ENCODE measurements at regions not wholly inside any gene's neighbourhood (a gene's known extent, or its start where the extent isn't known, plus 50 kb on each side); places are given as distances from the start of the nearest gene placed in this dataset.
"Not testable (repeated sequence)": the region's sequence is repeated elsewhere in the genome, so short reads cannot be mapped to it uniquely, and the experiment has no call there.

DNA sequence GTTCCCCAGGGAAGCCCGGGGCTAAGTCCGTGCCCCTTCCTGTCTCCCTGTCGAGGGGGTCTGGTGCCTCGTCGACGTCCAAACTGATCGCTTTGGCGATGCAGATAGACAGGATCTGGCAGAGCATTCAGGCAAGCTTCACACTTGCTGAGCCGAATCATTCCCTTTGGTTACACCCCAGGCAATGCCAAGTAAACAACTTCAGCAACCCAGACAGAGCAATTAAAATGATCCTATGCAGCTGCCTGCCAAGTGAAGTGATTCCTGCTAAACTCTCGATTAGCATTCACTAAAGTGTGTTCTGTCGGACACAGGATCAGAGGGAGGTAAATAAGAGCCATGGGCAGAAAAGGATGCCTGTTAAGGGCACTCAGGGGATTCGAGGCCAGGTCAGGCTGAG is 108.2 kb upstream of the RAB12 start:
- no peak for DNase-seq

DNA sequence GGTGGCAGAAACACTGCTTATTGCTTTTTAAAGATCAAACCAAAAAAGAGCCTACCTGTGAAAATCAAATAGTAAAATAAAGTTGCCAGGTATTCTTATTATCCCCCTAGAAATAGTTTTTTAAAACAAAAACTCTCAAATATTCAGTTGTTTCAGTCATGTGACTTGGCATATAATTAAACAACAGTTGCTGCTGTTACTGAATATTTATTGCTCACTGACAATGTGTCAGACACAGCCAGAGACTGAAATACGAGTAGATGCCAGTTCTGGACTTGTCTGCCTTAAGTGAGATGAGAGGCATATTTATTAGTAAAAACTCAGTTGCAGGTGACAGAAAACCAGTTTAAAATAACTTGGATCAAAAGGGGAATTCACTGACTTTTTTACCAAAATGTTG is 106.0 kb upstream of the RAB12 start:
- DNase-seq: no peak

DNA sequence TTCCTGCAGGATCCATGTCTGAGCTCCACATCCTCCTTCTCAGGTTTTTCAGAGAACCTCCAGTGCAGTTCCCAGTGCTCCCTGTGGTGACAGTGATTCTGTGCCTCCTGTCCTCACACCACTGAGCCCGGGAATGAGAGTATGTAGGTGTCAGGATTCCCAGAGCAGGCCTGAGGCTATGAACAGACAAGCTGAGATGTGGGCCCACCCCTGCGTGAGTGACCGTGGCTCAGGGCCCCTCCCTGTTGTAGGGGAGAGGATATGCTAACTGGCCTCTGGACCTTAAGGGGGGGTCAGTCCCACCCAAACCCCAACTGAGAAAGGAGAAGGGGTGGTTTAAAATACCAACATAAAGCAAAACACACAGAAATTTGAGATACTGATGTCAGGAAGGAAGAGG is 104.8 kb upstream of the RAB12 start:
- DNase-seq: no peak

DNA sequence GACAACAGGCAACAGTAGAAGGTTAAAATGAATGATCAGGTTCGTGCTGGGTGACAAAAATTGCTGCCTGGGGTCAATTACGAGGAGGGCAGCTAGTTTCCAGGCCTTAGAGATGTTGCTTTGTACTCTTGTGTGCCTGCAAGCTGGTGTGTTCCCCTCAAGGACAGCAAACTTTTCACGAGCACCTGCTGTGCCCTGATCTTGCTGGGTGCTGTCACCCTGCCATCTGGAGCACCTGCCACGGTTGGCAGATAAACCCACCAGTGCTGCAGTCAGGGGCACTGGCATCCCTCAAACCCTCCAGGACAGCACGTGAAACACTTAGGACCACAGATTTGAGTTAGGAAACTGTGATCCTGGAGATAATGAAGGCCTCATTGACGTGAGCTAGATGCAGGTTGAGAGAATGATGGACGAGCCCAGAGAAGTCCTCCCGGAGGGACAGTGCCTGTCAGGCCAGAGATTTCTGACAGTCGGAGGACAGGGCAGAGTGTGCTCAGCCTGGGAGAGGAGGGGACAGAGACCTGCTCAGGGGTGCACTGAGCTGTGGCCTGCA is 104.3 kb upstream of the RAB12 start:
- no peak for DNase-seq

DNA sequence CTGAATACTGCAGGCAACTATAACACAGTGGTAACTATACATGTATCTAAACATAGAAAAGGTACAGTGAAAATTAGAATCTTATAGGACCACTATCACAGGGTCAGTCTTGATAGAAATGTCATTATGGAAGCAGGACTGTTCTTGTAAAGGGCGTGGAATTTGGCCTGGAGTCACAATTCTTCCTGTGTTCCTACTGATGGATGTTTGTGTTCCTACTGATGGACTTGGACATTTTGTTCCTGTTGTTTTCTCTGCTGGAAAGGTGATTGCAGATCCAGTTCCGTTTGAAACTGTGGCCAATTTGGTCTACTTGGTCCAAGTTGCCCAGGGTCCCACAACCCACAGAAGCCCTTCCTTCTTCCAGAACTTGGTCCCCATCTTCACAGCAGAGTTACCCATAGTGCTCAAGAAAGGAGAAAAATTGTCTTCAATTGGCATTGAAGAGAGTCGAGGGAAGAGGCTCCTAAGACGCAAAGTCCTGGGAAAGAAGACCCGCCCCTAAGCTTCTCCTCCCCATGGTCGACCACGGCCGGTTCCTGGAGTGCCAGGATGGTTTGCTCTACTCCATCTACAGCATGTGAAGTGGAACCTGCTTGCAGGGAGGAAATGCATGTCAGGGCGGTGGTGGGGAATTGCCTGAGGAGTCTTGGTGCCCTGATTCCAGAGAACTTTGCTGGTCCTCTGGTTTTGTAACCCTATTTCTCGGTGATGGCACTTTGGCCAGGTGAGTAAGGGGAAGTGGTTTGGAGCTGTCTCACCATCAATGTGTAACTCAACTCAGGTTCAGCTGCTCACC is 102.8 kb upstream of the RAB12 start:
- no peak for DNase-seq

DNA sequence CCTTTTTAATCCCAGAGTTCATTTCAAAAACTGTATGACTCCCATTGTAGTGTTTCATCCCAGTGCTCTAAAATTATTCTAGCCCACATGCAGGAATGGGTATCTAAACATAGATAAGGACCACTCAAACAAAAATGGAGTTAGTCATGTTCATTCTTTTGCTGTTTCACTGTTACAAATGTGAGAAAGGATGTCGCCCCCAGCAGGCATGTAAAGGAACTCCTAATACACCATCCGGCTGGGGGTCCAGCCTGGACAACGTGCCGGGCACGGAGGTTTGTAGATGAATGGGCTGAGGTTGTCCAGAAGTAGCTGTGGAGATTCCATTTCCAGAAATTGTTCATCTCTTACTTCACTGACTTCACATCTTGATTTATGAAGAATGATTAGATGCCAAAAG is 101.9 kb upstream of the RAB12 start:
- no peak for DNase-seq

DNA sequence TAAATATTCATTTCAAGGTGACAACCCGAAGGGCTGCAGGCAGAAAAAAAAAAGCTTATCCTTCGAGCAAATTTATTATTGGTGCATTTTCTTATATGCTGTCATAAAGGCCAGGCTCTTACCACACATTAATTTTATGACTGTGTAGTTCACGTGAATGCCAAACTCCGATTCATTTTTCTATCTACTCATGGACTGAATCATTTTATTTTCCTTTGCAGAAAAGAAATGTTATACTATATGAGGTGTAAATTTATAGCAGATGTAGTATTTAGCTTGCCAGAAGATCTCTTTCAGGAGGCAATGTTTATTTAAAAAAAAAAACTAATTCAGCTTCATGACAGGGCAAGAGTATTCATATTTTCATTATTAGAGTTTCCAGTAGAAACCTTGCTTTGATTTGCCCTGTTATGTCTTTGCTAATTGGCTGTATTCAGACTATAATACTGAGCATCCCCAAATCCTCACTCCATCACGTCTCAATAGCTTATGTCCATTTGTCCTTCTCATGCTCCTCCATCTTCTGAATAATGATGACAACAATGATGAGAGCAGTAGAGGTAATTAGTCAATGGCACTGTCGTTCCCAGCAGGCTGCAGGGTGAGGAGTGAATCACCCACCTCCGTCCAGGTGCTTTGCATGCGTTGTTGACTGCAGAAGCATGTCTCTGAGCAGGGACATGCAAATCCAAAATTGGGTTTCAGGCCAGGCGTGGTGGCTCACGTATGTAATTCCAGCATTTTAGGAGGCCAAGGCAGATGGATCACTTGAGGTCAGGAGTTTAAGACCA is 101.1 kb upstream of the RAB12 start:
- no peak for DNase-seq

DNA sequence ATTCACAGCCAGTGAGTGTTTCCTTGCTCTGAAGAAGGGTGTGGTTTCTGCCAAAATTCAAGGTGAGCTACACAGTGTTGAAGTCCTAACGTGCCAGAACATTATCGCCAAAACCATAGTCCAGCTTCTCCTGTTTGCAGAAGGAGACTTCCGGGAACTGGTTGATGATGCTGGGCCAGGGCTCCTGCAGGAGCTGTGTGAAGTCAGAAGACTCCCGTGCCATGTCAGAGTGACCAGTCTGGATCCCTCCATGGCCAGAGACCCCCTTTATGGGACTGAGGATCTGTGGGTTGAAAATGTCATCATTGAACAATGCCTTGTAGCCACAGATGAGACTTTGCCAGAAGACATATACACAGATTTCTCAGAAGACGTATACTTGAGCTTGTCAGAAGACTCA is 96.0 kb upstream of the RAB12 start:
- DNase-seq: no peak

DNA sequence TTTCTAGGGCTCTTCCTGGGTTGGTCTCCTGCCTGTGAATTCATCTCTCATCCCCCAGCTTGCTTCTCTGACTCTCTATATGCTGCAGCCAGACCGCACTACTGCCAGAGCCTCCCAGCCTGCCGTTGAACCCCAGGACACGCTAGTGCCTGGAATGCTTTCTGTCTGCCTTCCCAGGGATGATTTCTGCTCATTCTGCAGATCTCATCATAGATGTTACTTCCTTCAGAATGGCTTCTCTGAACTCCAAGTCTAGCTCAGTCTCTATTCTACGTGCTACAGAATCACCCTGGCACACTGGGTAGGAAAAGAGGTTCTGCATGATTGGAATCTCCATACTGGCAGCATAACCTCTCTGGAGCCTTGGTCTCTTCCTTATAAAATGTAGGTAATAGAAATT is 94.8 kb upstream of the RAB12 start:
- no peak for DNase-seq

DNA sequence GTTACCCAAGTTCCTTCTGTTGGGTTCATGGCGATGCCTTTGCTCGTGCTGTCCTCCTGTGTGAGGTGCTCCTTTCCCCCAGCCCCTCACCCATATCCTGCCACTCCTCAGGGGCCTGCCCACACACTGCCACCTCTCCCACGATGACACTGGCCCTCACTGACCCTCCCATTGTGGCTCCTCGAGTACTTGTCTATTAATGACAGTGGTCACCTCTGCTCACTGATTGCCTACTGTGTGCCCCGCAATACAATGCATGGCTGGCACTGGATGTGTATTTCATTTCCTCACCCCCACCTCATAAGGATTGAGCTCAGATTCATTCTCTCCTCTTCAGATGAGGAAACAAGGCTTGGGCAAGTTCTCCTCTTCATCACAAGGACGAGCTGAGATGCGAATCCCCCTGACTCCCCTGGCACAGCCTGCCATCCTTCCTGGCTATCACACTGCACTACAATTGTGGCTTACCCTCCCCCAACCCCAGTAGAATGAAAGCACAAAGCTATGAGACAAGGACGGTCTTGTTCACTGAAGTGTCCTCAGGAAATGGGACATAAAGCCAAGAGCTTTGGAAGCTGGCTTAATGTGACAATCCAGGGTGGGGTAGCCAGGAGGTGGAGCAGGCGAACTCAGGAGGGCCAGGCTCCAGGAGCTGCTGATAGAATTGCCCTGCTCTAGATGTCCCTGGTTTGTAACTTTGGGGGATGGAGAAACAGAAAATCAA is 93.9 kb upstream of the RAB12 start:
- no peak for DNase-seq

DNA sequence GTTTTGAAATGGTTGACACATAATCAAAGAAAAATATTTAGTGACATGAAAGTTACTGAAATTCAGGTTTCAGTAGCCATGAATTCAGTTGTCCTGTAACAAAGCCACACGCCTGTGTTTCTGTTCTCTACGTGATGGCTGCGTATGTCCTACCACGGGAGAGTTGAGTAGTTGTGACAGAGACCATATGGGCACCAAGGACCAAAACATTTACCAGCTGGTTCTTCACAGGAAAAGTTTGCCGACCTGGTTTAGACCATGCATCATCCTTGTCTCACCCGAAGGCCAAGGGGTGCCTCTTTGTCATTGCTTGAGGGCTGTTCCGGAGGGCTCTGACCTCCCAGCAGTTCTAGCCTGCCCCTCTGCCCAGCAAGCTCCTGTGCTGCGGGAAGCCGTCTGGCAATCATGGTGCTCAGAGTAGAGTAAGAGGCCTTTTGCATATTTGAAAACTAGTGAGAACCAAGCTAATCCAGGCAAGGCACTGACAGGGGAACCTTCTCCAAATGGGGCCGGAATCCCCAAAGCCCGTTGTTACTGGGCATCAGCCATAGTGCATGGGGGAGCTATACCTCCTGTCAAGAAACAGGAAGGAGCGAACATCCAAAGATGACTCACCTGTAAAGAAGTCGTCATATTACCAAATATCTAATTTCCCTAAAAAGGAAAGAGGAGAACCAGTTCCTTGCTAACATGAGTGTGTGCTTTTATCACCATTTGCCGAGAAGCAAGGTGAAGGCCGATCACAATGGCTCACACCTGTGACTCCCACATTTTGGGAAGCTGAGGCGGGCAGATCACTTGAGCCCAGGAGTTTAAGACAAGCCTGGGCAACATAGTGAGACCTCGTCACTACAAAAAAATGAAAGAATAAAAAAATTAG is 92.6 kb upstream of the RAB12 start:
- no peak for DNase-seq

DNA sequence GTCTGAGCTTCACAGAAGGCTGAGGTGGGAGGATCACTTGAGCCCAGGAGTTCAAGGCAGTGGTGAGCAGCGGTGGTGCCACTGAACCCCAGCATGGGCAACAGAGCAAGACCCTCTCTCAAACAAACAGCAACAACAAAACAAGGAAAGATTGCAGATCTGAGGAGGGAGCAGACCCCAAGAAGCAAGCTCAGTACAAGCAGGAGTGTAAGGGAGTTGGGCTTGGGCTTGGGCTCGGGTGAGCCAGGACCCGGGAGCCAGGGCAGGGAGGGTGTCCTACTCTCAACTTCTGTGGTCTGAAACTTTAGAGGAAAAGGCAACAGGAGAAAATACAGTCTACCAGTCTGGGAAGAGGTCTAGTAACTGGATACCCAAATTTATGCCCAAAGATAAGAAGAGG is 92.0 kb upstream of the RAB12 start:
- DNase-seq: no peak

DNA sequence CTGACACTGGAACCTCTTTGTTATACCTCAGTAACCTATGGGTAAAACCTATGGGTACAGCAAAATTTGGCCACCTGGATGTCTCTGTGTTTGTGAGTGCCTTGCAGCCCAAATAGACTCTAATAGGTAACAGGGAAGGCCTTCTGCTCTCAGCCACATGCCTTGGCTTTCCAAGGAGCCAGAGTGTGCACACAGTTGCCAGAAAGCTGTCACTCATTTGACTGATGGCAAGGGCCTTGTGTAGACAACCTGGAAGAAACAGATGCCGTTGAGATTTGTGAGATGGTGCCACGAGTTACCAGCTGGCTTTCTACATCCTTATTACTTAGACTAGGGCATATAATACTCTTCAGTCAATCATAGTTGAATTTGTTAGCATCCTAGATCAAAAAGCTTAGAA is 90.1 kb upstream of the RAB12 start:
- no peak for DNase-seq

DNA sequence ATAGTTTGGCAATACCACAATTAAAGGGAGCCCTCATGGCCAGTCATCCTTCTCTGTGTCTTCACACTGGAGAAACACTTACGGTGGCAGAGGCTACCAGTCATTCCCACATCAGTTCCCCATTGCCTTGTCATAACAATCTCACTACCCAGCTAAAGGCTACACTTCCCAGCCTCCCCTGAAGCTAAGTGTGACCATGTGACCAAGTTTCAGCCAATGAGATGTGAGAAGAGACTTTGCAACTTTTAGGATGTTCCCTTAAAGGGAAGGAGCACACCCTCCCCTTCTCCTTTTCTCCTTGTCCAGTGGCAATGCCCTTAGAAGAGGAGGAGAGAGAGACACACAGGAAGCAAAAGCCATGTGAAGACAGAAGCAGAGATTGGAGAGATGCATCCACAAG is 89.0 kb upstream of the RAB12 start:
- no peak for DNase-seq

DNA sequence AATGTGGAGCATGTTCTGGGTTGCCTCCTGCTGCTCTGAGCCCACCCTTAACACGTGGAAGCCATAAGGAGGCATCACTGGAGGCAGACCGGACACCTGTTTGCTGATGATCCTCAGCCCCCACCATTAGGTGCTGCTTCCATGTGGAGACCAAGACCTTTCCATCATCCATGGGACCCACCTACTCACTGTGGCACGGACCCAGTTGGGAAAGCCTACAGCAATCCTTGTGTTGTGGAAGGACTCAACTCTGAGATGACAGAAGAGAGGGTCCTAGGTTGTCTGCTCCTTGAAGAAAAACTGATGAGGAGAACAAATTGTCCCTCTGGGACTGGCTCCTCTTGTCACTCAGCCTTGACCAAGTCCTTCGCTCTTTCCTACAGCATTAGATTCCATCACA is 86.5 kb upstream of the RAB12 start:
- no peak for DNase-seq

DNA sequence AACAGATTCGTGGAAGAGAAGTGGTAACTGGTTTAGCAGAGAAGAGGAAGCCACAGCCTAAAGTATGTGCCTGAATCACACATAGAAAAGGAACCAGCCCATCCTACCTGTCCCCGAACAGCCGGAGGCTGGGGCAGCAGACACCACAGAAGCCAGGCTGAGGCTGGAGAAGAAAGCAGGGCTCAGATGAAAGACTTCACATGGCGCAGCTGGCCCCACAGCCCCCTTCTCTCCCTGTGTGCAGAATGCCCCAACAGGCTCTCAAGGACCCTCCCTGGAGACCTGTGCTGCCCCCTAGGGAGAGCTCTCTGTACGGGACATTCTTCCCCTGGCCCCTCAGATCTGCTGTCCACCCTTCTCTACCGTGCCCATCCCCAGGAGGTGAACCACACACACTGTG is 83.5 kb upstream of the RAB12 start:
- no peak for DNase-seq

DNA sequence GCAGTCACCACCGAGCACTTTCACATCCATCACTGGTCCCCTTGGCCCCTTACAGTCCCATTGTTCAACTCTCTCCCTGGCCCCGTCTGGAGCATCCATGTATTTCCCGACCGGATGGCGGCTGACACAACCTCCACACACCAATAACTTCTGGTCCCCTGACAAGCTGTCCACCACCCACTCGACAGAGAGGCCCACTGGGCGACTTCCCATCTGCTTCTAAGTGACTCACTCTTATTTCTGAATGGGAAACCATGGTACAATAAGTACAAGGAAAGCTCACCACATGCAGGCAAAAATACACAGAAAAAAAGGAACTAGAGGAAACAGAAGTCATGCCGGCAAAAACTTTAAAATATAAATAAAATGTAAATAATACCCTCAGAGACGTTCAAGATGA is 82.9 kb upstream of the RAB12 start:
- DNase-seq: peak in 1 of 2 donors; percentile 6

DNA sequence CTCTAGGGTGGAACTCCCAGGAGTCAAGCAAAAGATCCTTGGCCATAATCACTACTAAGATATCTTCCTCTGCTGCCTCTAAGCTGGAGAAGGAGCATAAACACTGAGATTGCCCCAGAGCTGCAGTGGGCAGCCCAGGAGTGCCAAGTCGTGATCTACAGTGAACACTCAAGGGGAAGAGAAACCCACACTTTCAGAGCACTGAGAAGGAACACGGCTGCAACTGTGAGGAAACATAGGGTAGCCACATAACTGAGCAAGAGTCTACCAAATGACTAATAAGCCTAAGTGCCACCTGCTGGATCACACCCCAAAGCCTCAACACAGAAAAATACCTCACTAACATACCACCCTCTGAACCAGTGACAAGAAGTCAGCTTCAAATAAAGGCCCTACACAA is 79.6 kb upstream of the RAB12 start:
- no peak for DNase-seq

DNA sequence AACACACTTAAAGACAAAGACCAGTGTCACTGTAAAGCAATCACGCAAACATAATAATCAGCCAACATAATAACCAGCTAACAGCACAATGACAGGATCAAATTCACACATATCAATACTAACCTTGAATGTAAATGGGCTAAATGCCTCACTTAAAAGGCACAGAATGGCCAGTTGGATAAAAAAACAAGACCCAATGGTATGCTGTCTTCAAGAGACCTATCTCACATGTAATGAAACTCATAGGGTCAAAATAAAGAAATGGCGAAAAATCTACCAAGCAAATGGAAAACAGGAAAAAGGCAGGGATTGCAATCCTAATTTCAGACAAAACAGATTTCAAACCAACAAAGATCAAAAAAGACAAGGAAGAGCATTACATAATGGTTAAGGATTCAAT is 78.2 kb upstream of the RAB12 start:
- DNase-seq: not testable (repeated sequence)

DNA sequence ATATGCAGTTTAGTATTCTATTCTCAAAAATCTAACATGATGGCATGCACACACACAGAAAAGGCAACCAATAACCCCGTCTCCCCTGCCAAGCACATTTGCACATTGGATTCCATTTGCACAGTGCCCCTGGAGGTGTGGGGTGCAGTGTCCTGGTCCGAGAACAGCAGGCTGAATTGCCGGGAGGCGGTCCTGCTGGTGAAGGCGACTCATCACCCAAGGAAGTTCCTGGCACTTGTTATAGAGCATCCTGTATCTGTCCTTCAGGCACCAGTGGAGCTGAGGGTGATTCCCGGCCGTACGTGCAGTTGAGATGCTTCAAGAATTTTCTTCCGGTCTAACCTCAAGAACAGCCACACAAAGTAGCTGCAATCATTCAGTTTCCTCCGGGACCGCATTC is 73.0 kb upstream of the RAB12 start:
- DNase-seq: no peak

DNA sequence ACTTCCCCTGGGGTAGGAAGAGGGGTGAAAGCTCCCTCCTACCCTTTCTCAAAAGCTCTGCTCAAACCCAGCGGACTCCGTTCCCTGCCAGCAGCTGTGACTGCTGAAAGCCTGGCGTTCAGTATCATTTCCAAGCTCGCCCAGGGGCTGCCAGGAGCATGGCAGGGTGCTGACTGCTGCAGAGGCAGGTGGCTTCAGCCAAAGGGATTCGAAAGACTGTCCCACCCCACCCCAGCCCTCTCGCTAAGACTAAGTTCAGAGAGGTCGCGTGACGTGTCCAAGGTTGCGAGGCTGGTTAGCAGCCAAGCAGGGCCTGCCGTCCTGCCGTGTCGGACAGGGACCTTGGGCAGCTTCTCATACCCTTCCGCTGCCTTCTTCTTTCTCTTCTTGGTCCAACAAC is 72.3 kb upstream of the RAB12 start:
- DNase-seq: no peak

DNA sequence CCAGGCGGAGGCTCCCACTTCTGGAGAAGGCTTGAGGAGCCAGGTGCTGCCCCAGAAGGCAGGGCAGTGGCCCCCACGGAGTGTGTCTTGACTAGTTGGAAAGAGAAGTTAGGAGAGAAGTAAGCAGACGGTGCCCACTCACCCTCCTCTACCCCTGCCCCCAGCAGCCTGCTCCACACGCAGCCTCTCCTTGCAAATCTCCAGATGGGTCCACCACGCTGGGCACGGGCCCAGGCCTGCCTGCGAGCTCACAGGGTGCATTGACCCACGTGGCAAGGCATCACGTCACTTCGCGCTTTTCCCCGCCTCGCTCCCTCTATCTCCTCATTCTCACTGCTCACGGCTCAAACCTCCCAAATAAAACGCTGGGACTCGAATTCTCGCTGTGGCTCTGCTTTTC is 71.8 kb upstream of the RAB12 start:
- no peak for DNase-seq

DNA sequence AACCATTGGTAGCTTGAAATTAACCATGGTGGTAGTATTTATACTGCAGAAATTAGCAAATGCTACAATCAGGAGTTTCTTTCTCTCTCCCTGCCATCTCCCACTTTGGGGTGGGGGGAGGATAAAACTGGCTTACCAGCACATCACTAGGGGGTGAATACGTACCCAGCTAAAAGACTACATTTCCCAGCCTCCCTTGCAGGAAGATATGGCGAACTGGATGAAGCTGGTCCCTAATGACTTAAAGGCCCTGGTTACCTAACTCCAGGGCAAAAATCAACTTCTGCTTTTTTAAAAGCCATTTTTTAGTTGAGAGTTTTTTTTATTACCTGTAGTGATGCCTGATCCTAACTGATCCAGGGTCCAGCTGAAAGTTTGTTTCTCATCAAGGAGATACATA is 70.3 kb upstream of the RAB12 start:
- DNase-seq: no peak

All from CD4-positive, alpha-beta T cell treated with Interleukin-1 beta for 1 hour (primary cell).